OCI-LY7 (cell line): ENCODE measurements at regions not wholly inside any gene's neighbourhood (a gene's known extent, or its start where the extent isn't known, plus 50 kb on each side); places are given as distances from the start of the nearest gene placed in this dataset.

ENCODE experiments used
- CTCF ChIP-seq: fragments of 200-600 bp; sonication (generic); conservative IDR thresholded peaks from 2 replicates; pipeline ENCODE4 v1.5.1; 2014; ENCODE audit warnings: mild to moderate bottlenecking, antibody characterized with exemption, low read length, moderate library complexity, mixed read lengths
- EZH2phosphoT487 ChIP-seq: fragments of 200-600 bp; sonication (generic); IDR thresholded peaks from 2 replicates; pipeline ENCODE4 v1.6.1; 2018; ENCODE audit warnings: low read depth, borderline replicate concordance, mild to moderate bottlenecking, mixed run types, antibody characterized with exemption, low read length, moderate library complexity, mixed read lengths

- TF ChIP-seq CTCF (no peak), EZH2phosphoT487 (no peak)
Measured at GRCh38 chr16:80440667-80441066, 100.1 kb upstream of the DYNLRB2 start.
